Activated CD4-positive, CD25-positive, alpha-beta regulatory T cell treated with anti-CD3 and anti-CD28 coated beads, Interleukin-2, amount 50 U/mL, for 72 hours (primary cell): ENCODE measurements at regions not wholly inside any gene's neighbourhood (a gene's known extent, or its start where the extent isn't known, plus 50 kb on each side); places are given as distances from the start of the nearest gene placed in this dataset.

ENCODE experiments used
- DNase-seq: peaks from one replicate; pipeline ENCODE4 v3.0.0; 2021

DNA sequence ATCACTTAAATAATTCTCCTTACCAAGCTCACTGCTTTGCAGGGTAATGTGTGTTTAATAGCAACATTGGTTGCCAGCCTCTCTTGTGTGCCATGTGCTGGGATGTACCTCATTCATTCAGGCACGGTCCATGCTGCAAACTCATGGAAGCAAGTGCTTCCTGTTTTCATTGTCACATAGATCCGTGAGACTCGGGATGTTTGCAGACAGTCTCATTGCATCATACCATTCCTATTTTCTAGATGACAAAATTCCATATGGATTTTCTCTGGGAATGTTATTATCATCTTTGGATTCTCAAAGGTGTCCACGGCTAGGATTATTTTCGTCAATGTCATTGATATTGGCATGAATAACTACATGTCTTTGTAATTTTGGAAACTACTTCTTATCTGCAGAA lies 60.0 kb upstream of the HDAC4 start:
- DNase-seq: no peak

DNA sequence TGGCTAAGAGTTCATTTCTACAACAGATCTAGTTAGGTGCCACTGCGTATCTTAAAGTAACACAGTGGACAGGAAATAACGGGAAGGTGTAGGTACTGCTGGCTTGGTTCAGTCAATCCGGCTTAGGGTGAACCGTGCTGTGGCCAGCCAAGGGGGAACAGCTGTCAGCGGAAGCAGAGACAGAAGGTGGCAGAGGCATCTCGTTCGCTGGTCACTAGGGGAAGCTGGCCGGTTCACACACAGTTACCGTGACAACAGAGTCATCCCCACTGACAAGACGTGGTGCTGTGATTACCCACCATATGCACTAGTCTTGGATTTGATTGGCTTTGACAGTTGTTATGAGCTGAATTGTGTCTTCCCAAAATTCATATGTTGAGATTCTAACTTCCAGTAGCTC lies 58.8 kb upstream of the HDAC4 start:
- no peak for DNase-seq

GRCh38 chr2:239459056-239459455 lies 58.2 kb upstream of the HDAC4 start:
- DNase-seq: no peak

GRCh38 chr2:239457586-239458445 lies 57.0 kb upstream of the HDAC4 start:
- DNase-seq: no peak

GRCh38 chr2:239456940-239457339 lies 56.1 kb upstream of the HDAC4 start:
- no peak for DNase-seq

- no peak for DNase-seq
Measured at GRCh38 chr2:239455436-239456203, 54.8 kb upstream of the HDAC4 start.

GRCh38 chr2:239454507-239454906 lies 53.7 kb upstream of the HDAC4 start:
- no peak for DNase-seq
